ENCODE measurements at regions not wholly inside any gene's neighbourhood (a gene's known extent, or its start where the extent isn't known, plus 50 kb on each side); places are given as distances from the start of the nearest gene placed in this dataset.

DNA sequence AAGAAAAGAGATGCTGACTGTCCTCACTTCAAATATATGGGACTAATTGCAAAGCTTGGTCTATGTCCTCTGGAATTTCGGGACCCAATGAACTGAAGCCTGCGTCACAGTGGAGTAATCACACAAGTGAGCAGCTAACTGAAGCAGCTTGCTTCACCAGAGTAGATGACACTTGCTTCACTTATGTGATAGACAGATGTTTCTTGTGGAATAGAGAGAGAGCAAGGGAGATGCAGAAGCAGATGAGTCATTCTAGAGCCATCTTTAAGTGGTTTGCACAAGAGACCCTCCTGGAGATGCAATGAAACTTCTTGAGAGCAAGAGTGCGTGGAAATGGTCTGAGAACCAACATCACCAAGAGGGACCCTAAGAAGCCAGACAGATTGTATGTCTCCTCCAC is 1537.1 kb upstream of the FLRT2 start:
- DNase-seq, result no peak

DNA sequence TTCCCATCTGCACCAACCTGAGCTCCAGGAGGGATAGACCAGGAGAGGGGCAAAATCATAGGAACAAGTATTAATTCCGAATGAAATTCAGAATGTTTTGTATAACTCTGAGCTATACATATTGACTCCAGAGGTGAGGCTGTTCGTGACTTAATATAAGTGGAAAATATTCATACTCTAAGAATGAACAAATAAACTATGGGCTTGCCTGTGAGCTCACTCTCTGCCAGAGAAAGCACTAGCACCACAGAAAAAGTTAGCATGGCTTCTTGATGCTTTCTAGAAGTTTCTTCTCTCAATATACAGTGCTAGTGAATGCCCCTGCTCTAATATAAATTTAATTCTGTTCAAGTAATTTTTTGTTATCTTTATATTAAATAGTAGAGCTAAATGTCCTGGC is 1536.4 kb upstream of the FLRT2 start:
- no peak for DNase-seq

DNA sequence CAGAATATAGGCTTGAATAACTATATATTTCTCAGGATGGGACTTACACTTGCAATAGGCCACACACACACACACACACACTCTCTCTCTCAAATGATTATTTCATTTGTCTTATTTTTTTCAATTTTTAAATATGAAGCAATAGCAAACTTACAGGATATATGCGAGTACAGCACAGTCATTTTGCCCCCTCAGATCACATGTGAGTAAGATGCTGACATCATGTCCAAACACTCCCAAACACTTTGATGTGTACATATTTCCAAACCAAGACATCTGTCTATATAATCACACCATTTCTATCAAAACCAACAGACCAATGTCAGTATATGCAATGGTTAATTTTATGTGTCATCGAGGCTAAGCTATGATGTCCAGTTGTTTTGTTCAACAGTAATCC is 1535.9 kb upstream of the FLRT2 start:
- DNase-seq, result no peak

GRCh38 chr14:84001023-84001422 is 1528.9 kb upstream of the FLRT2 start:
- no peak for DNase-seq

- DNase-seq, result no peak
These were observed 1526.6 kb upstream of the FLRT2 start for GRCh38 chr14:84003346-84003745.

DNA sequence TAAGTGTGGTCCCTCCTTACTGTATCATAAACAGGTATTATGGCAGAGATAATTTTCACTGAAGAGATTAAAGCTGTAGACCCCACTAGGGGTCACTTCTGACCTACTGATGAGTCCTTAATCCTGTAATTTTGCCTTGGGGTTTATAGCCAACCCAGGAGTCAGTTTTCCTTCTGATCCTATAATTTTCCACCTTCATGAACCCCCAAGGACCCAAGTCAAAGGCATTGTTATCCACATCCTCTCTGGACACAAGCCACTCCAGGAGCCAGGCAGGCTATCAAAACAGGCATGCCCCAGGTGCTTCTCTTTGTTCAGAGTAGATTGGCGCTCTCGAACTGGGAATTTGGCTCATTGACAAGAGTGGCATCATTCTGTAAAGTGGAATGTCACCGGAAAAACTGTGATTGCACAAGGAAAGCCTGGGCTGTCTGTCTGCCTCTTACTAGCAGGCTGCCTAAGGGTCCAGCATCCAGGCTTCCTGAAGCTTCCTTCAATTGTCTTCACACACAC is 1523.2 kb upstream of the FLRT2 start:
- no peak for DNase-seq

- DNase-seq, result no peak
These were observed 1516.5 kb upstream of the FLRT2 start for GRCh38 chr14:84013424-84013823.

DNA sequence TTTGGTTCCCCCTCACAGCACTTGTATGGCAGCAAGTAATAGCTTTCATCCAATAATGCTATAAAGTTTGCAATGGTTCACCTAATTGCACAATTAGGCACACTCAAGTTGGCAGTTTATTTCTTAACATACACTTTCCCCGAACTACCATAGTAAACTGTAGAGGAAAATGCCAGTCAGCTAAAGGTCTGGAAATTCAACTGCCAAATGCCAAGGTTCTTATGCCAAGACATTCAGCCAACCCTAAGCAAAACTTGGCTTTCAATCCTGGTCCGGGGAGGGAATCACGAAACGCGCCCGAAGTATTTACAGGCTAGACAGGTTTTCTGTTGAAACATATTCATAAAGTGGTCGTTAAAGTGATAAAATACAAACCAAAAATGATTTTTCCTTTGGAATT is 1512.4 kb upstream of the FLRT2 start:
- DNase-seq, result no peak

GRCh38 chr14:84021433-84021832 is 1508.5 kb upstream of the FLRT2 start:
- no peak for DNase-seq

- DNase-seq, result no peak
These were observed 1505.6 kb upstream of the FLRT2 start for GRCh38 chr14:84024231-84024820.

DNA sequence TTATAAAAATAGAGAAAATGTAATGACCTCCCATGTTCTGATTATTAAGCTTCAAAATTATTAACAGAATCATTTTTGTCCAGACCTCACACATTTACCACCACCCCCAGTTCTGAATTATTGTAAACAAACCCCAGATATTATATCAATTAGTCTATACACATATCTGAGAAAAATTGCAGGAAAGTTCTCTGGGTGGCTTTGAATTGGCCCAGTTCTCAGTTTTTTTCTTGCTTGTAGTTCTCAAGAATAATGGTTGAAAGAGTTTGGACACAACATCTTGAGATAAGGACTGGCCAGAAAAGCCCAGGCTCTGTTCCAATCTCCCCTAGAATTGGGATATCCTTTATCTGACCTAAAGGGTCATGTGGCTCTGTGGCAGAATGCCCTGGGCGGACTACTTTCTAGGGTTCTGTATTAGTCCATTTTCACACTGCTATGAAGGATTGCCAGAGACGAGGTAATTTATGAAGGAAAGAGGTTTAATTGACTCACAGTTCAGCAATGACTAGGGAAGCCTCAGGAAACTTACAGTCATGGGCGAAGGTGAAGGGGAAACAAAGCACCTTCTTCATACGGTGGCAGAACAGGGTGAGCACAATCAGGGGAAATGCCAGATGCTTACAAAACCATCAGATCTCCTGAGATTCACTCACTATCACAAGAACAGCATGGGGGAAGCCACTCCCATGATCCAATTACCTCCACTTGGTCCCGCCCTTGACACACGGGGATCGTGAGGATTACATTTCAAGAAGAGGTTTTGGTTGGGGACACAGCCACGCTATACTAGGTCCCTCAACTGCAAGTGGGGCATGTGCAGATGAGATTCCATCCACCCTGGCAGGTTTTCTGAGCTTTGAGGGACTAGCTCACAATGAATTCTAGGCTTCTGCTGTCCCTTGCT is 1504.6 kb upstream of the FLRT2 start:
- DNase-seq, result no peak

- DNase-seq, result no peak
These were observed 1502.6 kb upstream of the FLRT2 start for GRCh38 chr14:84027351-84027750.

- no peak for DNase-seq
These were observed 1501.8 kb upstream of the FLRT2 start for GRCh38 chr14:84028080-84028604.

- DNase-seq, result no peak
These were observed 1500.7 kb upstream of the FLRT2 start for GRCh38 chr14:84029246-84029645.

DNA sequence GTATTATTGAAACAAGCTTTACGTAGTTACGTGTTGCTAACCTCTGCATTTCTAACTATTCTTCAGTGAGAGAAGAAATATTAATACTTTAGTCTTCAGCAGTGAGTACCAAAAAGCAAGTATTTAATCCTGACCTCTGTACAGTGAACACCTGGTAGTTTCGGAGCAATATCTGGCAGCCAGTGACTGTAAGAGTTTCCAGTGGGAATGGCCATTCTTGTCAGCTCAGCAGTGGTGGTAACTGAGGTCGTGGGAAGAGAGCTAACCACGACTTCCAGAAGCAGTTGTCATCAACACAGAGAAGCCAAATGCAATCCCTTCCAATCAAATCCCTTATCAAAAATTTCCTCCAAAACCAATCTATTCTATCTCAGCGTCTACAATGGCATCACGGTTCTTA is 1500.2 kb upstream of the FLRT2 start:
- DNase-seq, result no peak

DNA sequence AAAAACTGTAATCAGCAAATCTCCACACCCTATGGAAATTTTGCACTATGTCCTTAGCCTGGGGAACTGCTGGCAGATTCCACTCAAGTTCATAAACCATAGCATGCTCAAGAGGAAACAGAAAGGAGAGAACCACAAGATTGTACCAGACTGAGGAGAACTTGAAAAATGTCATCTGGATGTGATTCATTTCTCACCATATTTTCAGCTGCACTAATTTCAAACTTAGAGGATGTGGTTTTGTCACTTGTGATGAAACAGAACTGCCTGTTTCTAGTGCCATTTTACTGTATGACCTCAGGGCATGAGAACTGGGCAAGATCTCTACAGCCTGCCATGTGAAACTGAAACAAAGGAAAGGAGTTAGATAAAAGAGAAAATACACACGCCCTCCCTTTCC is 1493.1 kb upstream of the FLRT2 start:
- DNase-seq, result peak in 1 of 2 donors; percentile 3

GRCh38 chr14:84037593-84037992 is 1492.4 kb upstream of the FLRT2 start:
- DNase-seq, result no peak

- no peak for DNase-seq
These were observed 1489.8 kb upstream of the FLRT2 start for GRCh38 chr14:84040101-84040500.

DNA sequence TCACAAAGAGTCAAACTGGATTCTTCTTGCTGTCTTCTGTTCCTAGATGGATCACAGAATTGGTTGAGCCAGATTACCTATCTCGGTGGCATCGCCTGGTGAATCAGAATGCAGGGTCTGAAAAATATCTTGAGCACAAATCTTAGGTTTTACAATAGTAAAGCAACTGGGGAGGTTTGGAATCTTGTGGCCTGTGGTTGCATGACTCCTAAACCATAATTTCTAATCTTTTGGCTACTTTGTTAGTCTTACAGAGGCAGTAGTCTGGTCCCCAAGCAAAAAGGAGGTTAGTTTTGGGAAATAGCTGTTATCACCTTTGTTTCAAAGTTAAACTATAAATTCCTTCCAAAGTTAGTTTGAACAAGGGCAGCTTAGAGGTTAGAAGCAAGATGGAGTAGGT is 1488.5 kb upstream of the FLRT2 start:
- no peak for DNase-seq

- DNase-seq, result no peak
These were observed 1487.0 kb upstream of the FLRT2 start for GRCh38 chr14:84042992-84043391.

DNA sequence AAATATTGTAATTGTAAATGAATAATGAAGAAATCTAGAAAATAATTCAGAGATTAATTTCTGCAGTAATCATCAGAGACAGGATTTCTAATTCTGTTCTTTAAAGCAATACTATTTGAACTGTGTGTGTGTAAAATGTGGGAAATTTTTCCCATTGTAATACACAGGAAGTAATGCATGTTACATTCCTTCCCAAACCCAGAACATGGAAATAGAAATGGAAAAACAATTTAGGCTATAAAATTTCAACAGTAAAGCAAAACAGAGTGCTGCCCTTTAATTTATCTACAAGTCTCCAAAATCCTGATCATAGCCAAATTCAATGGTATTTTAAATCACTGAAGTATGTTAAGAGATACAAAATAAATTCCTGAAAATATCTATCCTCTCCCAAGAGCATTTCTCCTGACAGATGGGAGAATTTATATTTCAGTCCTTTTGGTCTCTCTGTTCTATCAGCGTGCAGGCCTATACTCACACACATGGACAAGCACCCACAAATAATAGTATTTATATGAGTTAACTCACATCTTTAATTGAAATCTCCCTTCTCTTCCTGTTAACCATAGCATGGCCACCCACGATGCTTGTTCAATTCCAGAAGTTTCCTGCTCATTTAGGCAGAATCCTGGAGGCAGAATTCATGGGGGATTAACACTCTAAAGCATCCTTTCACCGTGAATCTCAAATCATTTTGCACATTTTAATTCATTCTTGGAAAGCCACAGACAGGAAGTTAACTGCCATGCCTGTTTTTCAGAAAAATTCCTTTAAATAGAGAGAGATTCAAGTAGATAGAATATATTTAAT is 1465.4 kb upstream of the FLRT2 start:
- DNase-seq, result no peak

DNA sequence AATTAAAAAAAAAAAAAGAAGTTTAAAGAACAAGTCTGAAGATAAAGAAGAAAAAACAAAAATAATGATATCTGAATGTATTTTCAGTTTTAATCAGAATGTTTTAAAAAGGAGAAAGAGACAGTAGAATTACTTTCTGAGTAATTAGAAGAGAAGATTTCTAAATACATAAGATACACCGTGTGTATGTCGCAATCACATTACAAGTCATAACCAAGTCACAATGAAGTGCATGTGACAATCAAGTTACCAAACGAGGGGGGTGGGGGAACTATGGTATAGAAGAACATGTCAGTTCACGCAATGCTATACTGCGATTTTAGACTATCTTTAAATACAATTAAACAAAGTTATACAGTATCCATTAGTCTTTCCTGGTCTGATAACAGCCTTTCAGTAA is 1464.1 kb upstream of the FLRT2 start:
- DNase-seq, result no peak

DNA sequence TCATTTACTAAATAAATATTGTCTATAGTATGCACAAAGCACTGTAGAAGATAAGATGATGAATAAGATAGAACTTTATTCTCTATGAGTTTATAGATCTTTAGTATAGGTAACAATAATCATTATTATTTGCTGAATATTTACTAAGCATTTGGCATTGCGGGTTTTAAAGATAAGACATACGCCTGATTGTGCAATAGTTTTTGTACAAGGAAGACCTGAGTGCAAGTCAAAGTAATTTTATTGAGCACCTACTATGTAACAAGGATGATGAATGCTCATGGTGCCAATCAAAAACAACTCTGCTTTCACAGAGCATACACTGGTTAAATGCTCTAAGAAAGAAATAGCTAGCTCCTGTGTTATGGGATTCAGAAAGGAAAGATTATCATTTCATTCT is 1461.7 kb upstream of the FLRT2 start:
- no peak for DNase-seq

All from CD4-positive, alpha-beta T cell treated with Interleukin-1 beta for 1 hour (primary cell).